Loucy (cell line): ENCODE measurements at regions not wholly inside any gene's neighbourhood (a gene's known extent, or its start where the extent isn't known, plus 50 kb on each side); places are given as distances from the start of the nearest gene placed in this dataset.

Source experiments
- H2AFZ ChIP-seq: fragments of 200-600 bp; sonication (generic); 2 replicates; pipeline ENCODE4 v1.6.0; 2016; ENCODE audit warnings: antibody characterized with exemption, mild to moderate bottlenecking, low read length, moderate library complexity
- H3F3A ChIP-seq: fragments of 200-600 bp; 2 replicates; pipeline ENCODE4 v1.6.0; 2016; ENCODE audit warnings: antibody characterized with exemption, low read depth, mild to moderate bottlenecking
- H3K27me3 ChIP-seq: fragments of 200-600 bp; sonication (generic); 2 replicates; pipeline ENCODE4 v1.6.1; 2014; ENCODE audit warnings: low read length, mild to moderate bottlenecking; ENCODE audit not compliant: insufficient read depth, poor library complexity, severe bottlenecking
- H3K36me3 ChIP-seq: fragments of 200-600 bp; sonication (generic); 2 replicates; pipeline ENCODE4 v1.6.1; 2016; ENCODE audit warnings: low read length; ENCODE audit not compliant: insufficient read depth
- H3K4me1 ChIP-seq: fragments of 200-600 bp; sonication (generic); 2 replicates; pipeline ENCODE4 v1.5.1; 2014; ENCODE audit warnings: low read length, mild to moderate bottlenecking; ENCODE audit not compliant: insufficient read depth, poor library complexity, severe bottlenecking
- H3K4me2 ChIP-seq: fragments of 200-600 bp; sonication (generic); 2 replicates; pipeline ENCODE4 v1.6.0; 2014; ENCODE audit warnings: antibody characterized with exemption, low read length, low read depth, mild to moderate bottlenecking; ENCODE audit not compliant: poor library complexity, severe bottlenecking
- H3K4me3 ChIP-seq: fragments of 200-600 bp; sonication (generic); 2 replicates; pipeline ENCODE4 v1.5.1; 2014; ENCODE audit warnings: low read length, mild to moderate bottlenecking, mixed read lengths; ENCODE audit not compliant: poor library complexity, severe bottlenecking
- H3K79me2 ChIP-seq: fragments of 200-600 bp; sonication (generic); 2 replicates; pipeline ENCODE4 v1.6.1; 2014; ENCODE audit warnings: low read length; ENCODE audit not compliant: insufficient read depth
- H3K9ac ChIP-seq: fragments of 200-600 bp; sonication (generic); 2 replicates; pipeline ENCODE4 v1.6.0; 2014; ENCODE audit warnings: mild to moderate bottlenecking, low read depth, low read length, moderate library complexity; ENCODE audit not compliant: poor library complexity, severe bottlenecking
- H3K9me2 ChIP-seq: fragments of 200-600 bp; sonication (generic); replicated peaks from 2 replicates; pipeline ENCODE4 v1.6.1; 2016; ENCODE audit warnings: low read depth, low read length, mixed read lengths
- H3K9me3 ChIP-seq: fragments of 200-600 bp; sonication (generic); 2 replicates; pipeline ENCODE4 v1.6.1; 2014; ENCODE audit warnings: mild to moderate bottlenecking, antibody characterized with exemption, low read length, low read depth; ENCODE audit not compliant: insufficient read depth
- H4K20me1 ChIP-seq: fragments of 200-600 bp; sonication (generic); 2 replicates; pipeline ENCODE4 v1.6.0; 2014; ENCODE audit warnings: antibody characterized with exemption, low read length, mild to moderate bottlenecking; ENCODE audit not compliant: insufficient read depth, poor library complexity, severe bottlenecking
- CTCF ChIP-seq: fragments of 200-600 bp; sonication (generic); conservative IDR thresholded peaks from 2 replicates; pipeline ENCODE4 v1.5.1; 2014; ENCODE audit warnings: mild to moderate bottlenecking, antibody characterized with exemption, low read length
- EZH2phosphoT487 ChIP-seq: fragments of 200-600 bp; IDR thresholded peaks from 2 replicates; pipeline ENCODE4 v1.6.1; 2018; ENCODE audit warnings: antibody characterized with exemption, mild to moderate bottlenecking, moderate library complexity, borderline replicate concordance

DNA sequence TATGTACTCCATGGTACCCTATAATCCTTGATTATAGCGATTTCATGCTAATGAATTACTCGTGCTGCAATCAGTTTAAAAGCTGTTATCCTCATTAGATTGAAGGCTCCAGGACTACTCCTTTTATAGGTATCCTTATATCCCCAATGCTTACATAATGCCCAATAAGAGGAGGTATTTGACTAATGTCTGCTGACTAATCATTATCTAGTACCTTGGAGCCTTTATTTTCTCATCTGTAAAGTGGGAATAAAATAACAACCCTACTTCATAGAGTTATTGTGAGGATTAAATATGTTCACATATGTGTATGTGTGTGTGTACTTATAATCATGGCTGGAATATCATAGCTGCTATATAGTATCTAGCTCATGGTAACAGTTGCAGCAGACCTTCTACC is 1031.5 kb downstream of the CDH11 start:
- H3K4me2 ChIP-seq, result no peak overlapping the region
- H3K27me3 ChIP-seq, result no peaks in the 10 kb centered on the region
- H3K4me1 ChIP-seq, result no peaks in the 10 kb centered on the region
- no peaks in the 10 kb centered on the region for H4K20me1 ChIP-seq
- no peak overlapping the region for H2AFZ ChIP-seq
- TF ChIP-seq EZH2phosphoT487 (no peak), CTCF (no peak)
- no peaks in the 10 kb centered on the region for H3F3A ChIP-seq
- H3K9me2 ChIP-seq, result no peaks in the 10 kb centered on the region
- no peak overlapping the region for H3K9ac ChIP-seq
- H3K79me2 ChIP-seq, result no peaks in the 10 kb centered on the region
- H3K4me3 ChIP-seq, result no peak overlapping the region
- no peaks in the 10 kb centered on the region for H3K36me3 ChIP-seq
- no peaks in the 10 kb centered on the region for H3K9me3 ChIP-seq

DNA sequence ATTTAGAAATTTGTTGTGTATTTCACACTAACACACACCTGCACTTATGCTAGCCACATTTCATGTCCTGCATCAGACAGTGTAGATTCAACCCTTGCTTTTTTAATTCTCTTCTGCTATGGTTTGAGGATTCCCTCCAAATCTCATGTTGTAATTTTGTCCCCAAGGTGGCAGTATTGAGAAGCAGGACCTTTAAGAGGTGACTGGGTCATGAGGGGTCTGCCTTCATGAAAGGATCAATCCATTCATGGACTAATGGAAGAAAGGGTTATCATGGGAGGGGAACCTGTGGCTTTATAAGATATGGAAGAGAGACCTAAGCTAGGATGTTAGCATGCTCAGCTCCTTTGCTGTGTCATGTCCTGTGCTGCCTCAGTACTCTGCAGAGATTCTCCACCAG is 1032.2 kb downstream of the CDH11 start:
- Histone ChIP-seq H3K36me3 (no peaks in the 10 kb centered on the region), H3K9ac (no peak overlapping the region), H3K4me2 (no peak overlapping the region), H3F3A (no peaks in the 10 kb centered on the region), H2AFZ (no peak overlapping the region), H3K9me2 (no peaks in the 10 kb centered on the region), H3K4me3 (no peak overlapping the region), H3K79me2 (no peaks in the 10 kb centered on the region), H4K20me1 (no peaks in the 10 kb centered on the region), H3K4me1 (no peaks in the 10 kb centered on the region), H3K27me3 (no peaks in the 10 kb centered on the region), H3K9me3 (no peaks in the 10 kb centered on the region)
- peak; percentile 51 for TF ChIP-seq CTCF
- no peak for TF ChIP-seq EZH2phosphoT487

- no peaks in the 10 kb centered on the region for H3F3A ChIP-seq
- no peaks in the 10 kb centered on the region for H3K27me3 ChIP-seq
- H3K9ac ChIP-seq, result no peak overlapping the region
- no peak overlapping the region for H2AFZ ChIP-seq
- no peaks in the 10 kb centered on the region for H3K9me2 ChIP-seq
- no peaks in the 10 kb centered on the region for H4K20me1 ChIP-seq
- H3K9me3 ChIP-seq, result no peaks in the 10 kb centered on the region
- H3K79me2 ChIP-seq, result no peaks in the 10 kb centered on the region
- no peaks in the 10 kb centered on the region for H3K4me1 ChIP-seq
- H3K4me3 ChIP-seq, result no peak overlapping the region
- no peaks in the 10 kb centered on the region for H3K36me3 ChIP-seq
- no peak for TF ChIP-seq EZH2phosphoT487
- H3K4me2 ChIP-seq, result no peak overlapping the region
These were observed 1033.0 kb downstream of the CDH11 start for GRCh38 chr16:64088838-64089237.

GRCh38 chr16:64085296-64085695 is 1036.6 kb downstream of the CDH11 start:
- Histone ChIP-seq H3K4me3 (no peak overlapping the region), H3K4me2 (no peak overlapping the region), H3K36me3 (no peaks in the 10 kb centered on the region), H3K79me2 (no peaks in the 10 kb centered on the region), H3K27me3 (no peaks in the 10 kb centered on the region), H4K20me1 (no peaks in the 10 kb centered on the region), H3K9me2 (no peaks in the 10 kb centered on the region), H3K9me3 (no peaks in the 10 kb centered on the region), H3F3A (no peaks in the 10 kb centered on the region), H3K9ac (no peak overlapping the region), H2AFZ (no peak overlapping the region), H3K4me1 (no peaks in the 10 kb centered on the region)
- no peak for TF ChIP-seq EZH2phosphoT487
- no peak for TF ChIP-seq CTCF
